ENCODE measurements at regions not wholly inside any gene's neighbourhood (a gene's known extent, or its start where the extent isn't known, plus 50 kb on each side); places are given as distances from the start of the nearest gene placed in this dataset.
"Not testable (repeated sequence)": the region's sequence is repeated elsewhere in the genome, so short reads cannot be mapped to it uniquely, and the experiment has no call there.

GRCh38 chr12:34236073-34236472, 213.8 kb downstream of the ALG10 start:
- in situ Hi-C loops (cut with MboI; ENCODE audit: low sequenced_read_pairs, unreplicated experiment): no loop called here

GRCh38 chr12:34244608-34245007, 222.3 kb downstream of the ALG10 start:
- in situ Hi-C loops (cut with MboI; ENCODE audit: low sequenced_read_pairs, unreplicated experiment): no loop called here
- no peak for TF ChIP-seq CTCF (IDR thresholded peaks at IDR 0.05; ENCODE audit: borderline replicate concordance, control extremely low read depth, extremely low read depth, insufficient read depth, missing control alignments)
- DNase-seq (ENCODE audit: low spot score): no peak

More at GRCh38 chr12:34236073-34236472, 213.8 kb downstream of the ALG10 start:
- no peak for DNase-seq (ENCODE audit: low spot score)
- TF ChIP-seq CTCF (IDR thresholded peaks at IDR 0.05; ENCODE audit: borderline replicate concordance, control extremely low read depth, extremely low read depth, insufficient read depth, missing control alignments): no peak

GRCh38 chr12:34249271-34249670, 227.0 kb downstream of the ALG10 start:
- no peak for TF ChIP-seq CTCF (IDR thresholded peaks at IDR 0.05; ENCODE audit: borderline replicate concordance, control extremely low read depth, extremely low read depth, insufficient read depth, missing control alignments)
- no peak for DNase-seq (ENCODE audit: low spot score)
- in situ Hi-C loops (cut with MboI; ENCODE audit: low sequenced_read_pairs, unreplicated experiment): no loop called here

GRCh38 chr12:34251879-34252278, 229.6 kb downstream of the ALG10 start:
- in situ Hi-C loops (cut with MboI; ENCODE audit: low sequenced_read_pairs, unreplicated experiment): not testable (repeated sequence)

GRCh38 chr12:34253674-34254073, 231.4 kb downstream of the ALG10 start:
- DNase-seq (ENCODE audit: low spot score): no peak
- no peak for TF ChIP-seq CTCF (IDR thresholded peaks at IDR 0.05; ENCODE audit: borderline replicate concordance, control extremely low read depth, extremely low read depth, insufficient read depth, missing control alignments)
- in situ Hi-C loops (cut with MboI; ENCODE audit: low sequenced_read_pairs, unreplicated experiment): no loop called here

More at GRCh38 chr12:34251879-34252278, 229.6 kb downstream of the ALG10 start:
- not testable (repeated sequence) for DNase-seq (ENCODE audit: low spot score)

GRCh38 chr12:34257093-34257492, 234.8 kb downstream of the ALG10 start:
- TF ChIP-seq CTCF (IDR thresholded peaks at IDR 0.05; ENCODE audit: borderline replicate concordance, control extremely low read depth, extremely low read depth, insufficient read depth, missing control alignments): no peak
- no peak for DNase-seq (ENCODE audit: low spot score)
- in situ Hi-C loops (cut with MboI; ENCODE audit: low sequenced_read_pairs, unreplicated experiment): no loop called here

GRCh38 chr12:34262140-34262539, 239.8 kb downstream of the ALG10 start:
- DNase-seq (ENCODE audit: low spot score); in situ Hi-C loops (cut with MboI; ENCODE audit: low sequenced_read_pairs, unreplicated experiment): not testable (repeated sequence)

- in situ Hi-C loops (cut with MboI; ENCODE audit: low sequenced_read_pairs, unreplicated experiment): no loop called here
- DNase-seq (ENCODE audit: low spot score): no peak
- TF ChIP-seq CTCF (IDR thresholded peaks at IDR 0.05; ENCODE audit: borderline replicate concordance, control extremely low read depth, extremely low read depth, insufficient read depth, missing control alignments): no peak
These were observed 241.8 kb downstream of the ALG10 start for GRCh38 chr12:34264110-34264509.

GRCh38 chr12:34273703-34274102, 251.4 kb downstream of the ALG10 start:
- DNase-seq (ENCODE audit: low spot score); in situ Hi-C loops (cut with MboI; ENCODE audit: low sequenced_read_pairs, unreplicated experiment): not testable (repeated sequence)
